ENCODE measurements at regions not wholly inside any gene's neighbourhood (a gene's known extent, or its start where the extent isn't known, plus 50 kb on each side); places are given as distances from the start of the nearest gene placed in this dataset.

- Histone ChIP-seq H3K4me3 (replicated peaks; ENCODE audit: low read depth, low read length) (no peak overlapping the region), H3K27me3 (replicated peaks; ENCODE audit: control insufficient read depth, insufficient read depth, low read length) (no peaks in the 10 kb centered on the region), H3K36me3 (ENCODE audit: control insufficient read depth, insufficient read depth, low read length) (no peaks in the 10 kb centered on the region)
- no peak for DNase-seq (ENCODE audit: extremely low read depth, insufficient read length)
- no peak for TF ChIP-seq CTCF (IDR thresholded peaks at IDR 0.05; ENCODE audit: insufficient read depth, low read length, poor library complexity, severe bottlenecking)
Measured at GRCh38 chr5:164345173-164345849, 839.9 kb downstream of the MAT2B start.

- H3K36me3 ChIP-seq (ENCODE audit: control insufficient read depth, insufficient read depth, low read length): no peaks in the 10 kb centered on the region
- no peak for DNase-seq (ENCODE audit: extremely low read depth, insufficient read length)
- TF ChIP-seq CTCF (IDR thresholded peaks at IDR 0.05; ENCODE audit: insufficient read depth, low read length, poor library complexity, severe bottlenecking): no peak
- no peak overlapping the region for H3K4me3 ChIP-seq (replicated peaks; ENCODE audit: low read depth, low read length)
- H3K27me3 ChIP-seq (replicated peaks; ENCODE audit: control insufficient read depth, insufficient read depth, low read length): no peaks in the 10 kb centered on the region
Measured at GRCh38 chr5:164345853-164346252, 840.4 kb downstream of the MAT2B start.

GRCh38 chr5:164346785-164347630, 841.6 kb downstream of the MAT2B start:
- DNase-seq (ENCODE audit: extremely low read depth, insufficient read length): no peak
- no peaks in the 10 kb centered on the region for H3K27me3 ChIP-seq (replicated peaks; ENCODE audit: control insufficient read depth, insufficient read depth, low read length)

GRCh38 chr5:164350236-164350635, 844.8 kb downstream of the MAT2B start:
- DNase-seq (ENCODE audit: extremely low read depth, insufficient read length): no peak
- H3K27me3 ChIP-seq (replicated peaks; ENCODE audit: control insufficient read depth, insufficient read depth, low read length): no peaks in the 10 kb centered on the region
- no peaks in the 10 kb centered on the region for H3K36me3 ChIP-seq (ENCODE audit: control insufficient read depth, insufficient read depth, low read length)
- no peak overlapping the region for H3K4me3 ChIP-seq (replicated peaks; ENCODE audit: low read depth, low read length)
- no peak for TF ChIP-seq CTCF (IDR thresholded peaks at IDR 0.05; ENCODE audit: insufficient read depth, low read length, poor library complexity, severe bottlenecking)

More at GRCh38 chr5:164346785-164347630, 841.6 kb downstream of the MAT2B start:
- TF ChIP-seq CTCF (IDR thresholded peaks at IDR 0.05; ENCODE audit: insufficient read depth, low read length, poor library complexity, severe bottlenecking): no peak
- H3K36me3 ChIP-seq (ENCODE audit: control insufficient read depth, insufficient read depth, low read length): no peaks in the 10 kb centered on the region
- H3K4me3 ChIP-seq (replicated peaks; ENCODE audit: low read depth, low read length): no peak overlapping the region

GRCh38 chr5:164351245-164351834, 845.9 kb downstream of the MAT2B start:
- Histone ChIP-seq H3K27me3 (replicated peaks; ENCODE audit: control insufficient read depth, insufficient read depth, low read length) (no peaks in the 10 kb centered on the region), H3K36me3 (ENCODE audit: control insufficient read depth, insufficient read depth, low read length) (no peaks in the 10 kb centered on the region), H3K4me3 (replicated peaks; ENCODE audit: low read depth, low read length) (no peak overlapping the region)
- TF ChIP-seq CTCF (IDR thresholded peaks at IDR 0.05; ENCODE audit: insufficient read depth, low read length, poor library complexity, severe bottlenecking): no peak
- no peak for DNase-seq (ENCODE audit: extremely low read depth, insufficient read length)
